GM18511 (cell line): ENCODE measurements at regions not wholly inside any gene's neighbourhood (a gene's known extent, or its start where the extent isn't known, plus 50 kb on each side); places are given as distances from the start of the nearest gene placed in this dataset.
"Not testable (repeated sequence)": the region's sequence is repeated elsewhere in the genome, so short reads cannot be mapped to it uniquely, and the experiment has no call there.

Experiments
- ATAC-seq: cut with Tn5 transposase; IDR thresholded peaks from one replicate; pipeline ENCODE4 v1.9.1; 2021; ENCODE audit warnings: mild to moderate bottlenecking, moderate library complexity; ENCODE audit not compliant: unreplicated experiment

DNA sequence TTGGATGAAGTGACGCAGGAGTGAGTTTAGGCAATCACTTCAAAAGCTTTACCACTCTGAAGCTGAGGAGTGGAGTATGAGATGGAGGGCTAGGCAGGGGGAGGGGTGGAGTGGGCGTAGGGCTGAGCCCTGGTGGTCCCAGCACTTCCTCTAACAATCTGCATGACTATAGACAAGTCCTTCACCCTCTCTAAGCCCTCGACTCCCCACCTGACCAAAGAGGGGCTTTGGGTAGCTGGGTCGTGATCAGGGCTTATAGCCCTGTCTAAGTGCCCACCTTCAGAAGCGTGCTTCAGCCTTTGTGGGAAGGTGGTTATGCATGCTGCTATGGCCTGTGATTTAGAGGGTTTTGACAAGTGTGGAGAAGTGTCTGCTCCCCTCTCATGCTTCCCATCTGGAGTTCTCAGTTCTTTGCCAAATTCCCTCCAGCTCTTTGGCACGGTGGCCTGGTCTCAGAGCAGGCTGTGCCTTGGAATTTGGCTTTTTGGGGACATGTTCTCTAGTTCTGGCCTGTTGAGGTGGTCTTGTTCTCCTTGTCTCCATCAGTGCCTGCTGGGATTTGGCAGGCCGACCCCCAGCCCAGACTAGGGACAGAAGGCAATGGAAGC, 53.0 kb downstream of the ACTBL2 start:
- no peak for ATAC-seq

DNA sequence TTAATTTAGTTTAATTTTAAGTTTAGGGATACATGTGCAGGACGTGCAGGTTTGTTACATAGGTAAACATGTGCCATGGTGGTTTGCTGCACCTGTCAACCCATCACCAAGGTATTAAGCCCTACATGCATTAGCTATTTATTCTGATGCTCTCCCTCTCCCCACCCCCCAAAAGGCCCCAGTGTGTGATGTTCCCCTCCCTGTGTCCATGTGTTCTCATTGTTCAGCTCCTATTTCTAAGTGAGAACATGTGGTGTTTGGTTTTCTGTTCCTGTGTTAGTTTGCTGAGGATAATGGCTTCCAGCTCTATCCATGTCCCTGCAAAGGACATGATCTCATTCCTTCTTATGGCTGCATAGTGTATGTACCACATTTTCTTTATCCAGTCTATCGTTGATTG, 53.6 kb downstream of the ACTBL2 start:
- not testable (repeated sequence) for ATAC-seq

DNA sequence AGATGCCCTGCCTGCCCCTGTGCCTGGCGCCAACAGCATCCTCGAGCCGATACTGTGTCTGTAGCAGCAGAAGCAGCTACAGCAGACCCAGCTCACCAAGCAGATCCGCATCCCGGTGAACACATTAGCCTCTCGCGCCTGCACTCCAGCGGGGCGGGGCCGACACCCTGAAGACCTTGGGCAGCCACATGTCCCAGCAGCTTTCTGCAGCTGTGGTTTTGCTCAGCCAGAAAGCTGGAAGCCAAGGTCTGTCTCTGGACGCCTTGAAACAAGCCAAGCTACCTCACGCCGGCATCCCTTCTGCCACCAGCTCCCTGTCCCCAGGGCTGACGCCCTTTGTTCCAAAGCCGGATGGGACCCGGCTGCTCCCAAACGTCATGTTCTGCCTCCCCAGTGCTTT, 59.6 kb downstream of the ACTBL2 start:
- ATAC-seq, result no peak

DNA sequence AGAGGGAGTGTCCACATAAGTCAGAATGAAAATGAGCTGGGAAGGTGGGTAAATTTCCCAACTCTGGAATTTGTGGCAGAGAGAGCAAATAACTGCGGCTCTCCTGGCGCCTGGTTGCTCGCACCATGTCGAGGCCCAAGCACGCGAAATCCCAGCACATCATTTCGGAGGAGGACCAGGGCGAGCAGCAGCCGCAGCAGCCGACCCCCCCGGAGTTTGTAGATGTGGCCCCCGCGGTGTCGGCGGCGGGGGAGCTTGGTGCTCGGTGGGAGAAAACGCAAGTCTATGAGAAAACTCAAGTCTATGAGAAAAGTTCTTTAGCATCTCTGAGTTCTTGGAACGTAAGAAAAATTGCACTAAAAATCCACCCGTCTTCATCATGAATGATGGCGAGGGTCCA, 60.3 kb downstream of the ACTBL2 start:
- no peak for ATAC-seq

DNA sequence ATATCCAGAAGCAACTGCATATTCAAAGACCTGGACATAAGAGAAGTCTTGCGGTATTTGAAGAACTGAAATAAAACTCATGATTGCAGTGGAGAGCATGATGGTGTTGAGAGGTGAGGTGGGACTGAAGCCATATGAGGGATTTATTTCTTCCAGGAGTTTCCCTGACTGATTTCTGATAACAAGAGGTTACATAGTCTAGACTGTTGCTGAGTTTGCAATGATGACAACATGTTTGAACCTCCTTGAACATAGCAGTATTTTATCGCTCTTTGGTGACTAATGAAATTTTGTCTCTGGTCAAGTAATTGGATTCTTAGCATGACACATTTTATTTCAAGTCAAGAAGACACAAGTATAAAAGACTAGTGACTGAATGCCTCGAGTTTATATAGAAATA, 61.8 kb downstream of the ACTBL2 start:
- ATAC-seq, result no peak

DNA sequence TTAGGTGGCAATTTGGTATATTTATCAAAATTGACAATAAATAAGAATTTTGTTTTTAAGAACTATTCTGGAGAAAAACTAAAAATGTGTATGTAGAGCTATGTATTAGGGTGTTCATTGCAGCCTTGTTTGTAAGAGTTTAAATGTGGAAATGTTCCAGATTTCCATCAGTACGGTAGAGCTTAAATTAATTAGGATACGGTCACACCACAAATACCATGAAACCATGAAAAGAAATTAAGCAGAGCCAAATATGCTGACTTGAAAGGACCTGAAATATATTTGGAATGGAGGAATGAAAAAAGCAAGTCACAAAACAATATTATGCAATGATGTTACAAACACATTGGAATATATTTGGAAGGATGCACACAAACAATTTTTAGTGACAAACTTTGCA, 64.6 kb downstream of the ACTBL2 start:
- no peak for ATAC-seq

DNA sequence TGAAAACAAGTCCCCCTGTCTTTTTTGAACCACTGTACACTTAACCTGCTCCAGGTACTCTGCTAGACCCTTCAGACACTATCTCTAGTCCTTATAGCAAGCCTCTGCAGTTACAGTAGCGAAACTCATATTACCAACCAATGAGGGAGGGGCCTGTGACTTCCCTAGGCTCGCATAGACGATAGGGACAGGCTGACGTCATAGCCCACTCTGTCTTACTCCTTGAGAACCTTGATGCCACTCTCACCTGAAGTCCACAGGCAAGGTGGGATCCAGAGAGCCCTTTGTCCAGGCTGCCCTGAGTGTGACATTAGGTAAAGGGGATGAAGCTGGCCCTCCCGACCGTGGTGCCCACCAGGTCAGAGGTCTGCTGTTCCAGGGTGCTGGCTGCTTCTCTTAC, 65.3 kb downstream of the ACTBL2 start:
- ATAC-seq, result no peak

DNA sequence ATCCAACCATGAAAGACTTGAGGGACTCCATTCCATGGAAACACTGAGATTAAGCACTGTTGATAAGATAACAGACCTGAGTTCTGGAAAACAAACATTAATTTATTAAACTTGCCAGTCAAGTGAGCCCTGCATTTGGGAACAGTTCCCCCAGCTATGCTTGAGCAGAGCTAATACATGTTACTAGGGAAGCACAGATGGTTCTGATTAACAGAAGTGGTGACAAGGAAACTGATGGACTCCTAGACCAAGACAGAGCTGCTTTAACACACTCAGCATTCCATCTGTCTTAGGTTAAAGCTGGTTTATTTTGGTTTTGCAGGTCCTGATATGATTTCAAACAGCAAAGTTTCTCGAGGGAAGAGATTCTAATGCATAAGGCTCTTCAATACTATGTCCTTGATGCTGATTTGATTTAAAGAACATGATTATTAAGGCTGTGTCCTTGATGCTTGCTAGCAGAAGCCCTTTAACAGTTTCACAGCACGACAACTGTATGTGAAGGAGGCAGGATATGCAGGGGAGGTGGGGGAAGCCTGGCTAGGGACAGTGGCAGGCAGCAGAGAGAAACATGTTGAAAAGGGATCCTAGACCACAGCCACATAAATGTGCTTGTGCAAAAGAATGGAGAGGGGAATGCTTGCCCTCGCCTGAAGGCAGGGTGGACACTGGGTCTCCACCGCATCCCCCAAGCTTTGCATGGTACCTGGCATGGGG, 66.2 kb downstream of the ACTBL2 start:
- no peak for ATAC-seq

DNA sequence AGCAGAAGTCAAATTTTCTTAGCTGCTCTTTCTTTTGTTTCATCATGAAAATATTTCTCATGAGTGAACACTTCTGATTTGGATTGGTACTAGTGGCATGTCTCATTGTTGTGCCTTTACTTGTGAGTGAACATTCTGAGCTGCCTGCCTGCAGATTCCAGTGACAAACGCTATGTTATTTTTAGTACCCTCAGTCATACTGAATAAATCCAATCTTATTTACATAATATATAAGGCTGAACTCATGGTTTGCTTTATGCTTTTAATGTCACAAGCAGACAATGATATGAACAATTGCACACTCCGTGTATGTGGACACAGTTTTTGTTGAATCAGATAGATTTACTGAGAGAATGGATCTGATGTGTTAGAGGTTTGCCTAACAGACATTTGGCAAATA, 67.8 kb downstream of the ACTBL2 start:
- no peak for ATAC-seq

DNA sequence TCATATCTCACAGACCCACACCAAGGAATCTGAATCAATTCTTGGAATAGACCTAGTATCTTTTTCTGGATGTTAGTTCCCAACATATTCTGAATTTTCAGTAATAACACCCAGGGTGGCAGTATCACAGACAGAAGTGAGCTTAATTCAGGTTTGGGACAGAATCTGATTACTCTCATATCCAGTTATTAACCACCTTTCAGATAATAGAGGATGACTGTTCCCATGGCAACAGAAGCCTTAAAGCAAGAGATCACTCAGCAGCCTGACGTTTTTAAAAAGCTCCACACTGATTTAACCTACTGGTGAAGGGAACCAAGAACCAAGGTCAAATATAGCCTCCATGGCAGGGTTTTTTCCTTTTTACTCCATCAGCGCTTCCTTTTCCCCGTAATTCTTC, 68.4 kb downstream of the ACTBL2 start:
- no peak for ATAC-seq

DNA sequence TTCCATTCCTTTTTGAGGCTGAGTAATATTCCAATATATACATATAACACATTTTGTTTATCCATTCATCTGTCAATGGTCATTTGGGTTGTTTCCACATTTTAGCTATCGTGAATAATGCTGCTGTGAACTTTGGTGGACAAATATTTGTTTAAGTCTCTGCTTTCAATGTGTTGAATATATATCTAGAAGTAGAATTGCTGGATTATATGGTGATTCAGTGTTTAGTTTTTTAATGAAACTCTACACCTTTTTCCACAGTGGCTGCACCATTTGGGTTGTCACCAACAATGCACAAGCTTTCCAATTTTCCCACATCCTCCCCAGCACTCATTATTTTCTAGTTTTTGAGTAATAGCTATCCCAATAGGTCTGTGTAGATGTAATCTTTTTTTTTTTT, 69.5 kb downstream of the ACTBL2 start:
- no peak for ATAC-seq

DNA sequence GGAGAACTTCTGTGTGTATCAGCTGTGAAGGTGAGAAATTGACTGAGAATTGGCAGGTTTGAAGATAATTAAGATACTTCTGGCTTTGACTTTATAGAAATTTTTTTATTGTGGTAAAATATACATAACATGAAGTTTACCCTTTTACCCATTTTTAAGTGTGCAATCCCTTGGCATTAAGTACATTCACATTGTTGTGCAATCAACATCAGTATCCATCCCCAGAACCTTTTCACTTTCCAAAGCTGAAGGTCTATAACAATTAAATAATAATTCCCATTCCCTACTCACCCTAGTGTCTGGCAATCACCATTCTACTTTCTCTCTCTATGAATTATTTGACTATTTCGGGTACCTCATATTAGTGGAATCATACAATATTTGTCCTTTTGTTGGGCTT, 69.9 kb downstream of the ACTBL2 start:
- no peak for ATAC-seq

DNA sequence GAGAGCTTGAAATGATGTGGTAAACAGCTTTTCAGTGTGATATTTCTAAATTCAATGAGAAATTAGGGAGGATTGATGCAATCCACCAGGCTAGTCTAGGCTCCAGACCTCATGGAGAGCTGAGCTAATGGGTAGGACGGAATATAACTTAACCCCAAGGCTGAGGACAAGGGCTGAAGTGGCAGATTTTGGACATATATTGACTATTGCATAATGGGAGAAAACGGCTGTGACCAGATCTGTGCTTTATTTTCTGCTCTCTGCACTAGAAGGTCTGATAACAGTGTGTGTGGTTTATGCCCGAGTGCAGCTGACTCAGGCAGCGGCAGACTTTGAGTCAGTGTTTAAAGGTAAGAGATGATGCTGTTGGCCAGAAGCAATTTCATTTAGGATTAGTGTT, 70.6 kb downstream of the ACTBL2 start:
- no peak for ATAC-seq

DNA sequence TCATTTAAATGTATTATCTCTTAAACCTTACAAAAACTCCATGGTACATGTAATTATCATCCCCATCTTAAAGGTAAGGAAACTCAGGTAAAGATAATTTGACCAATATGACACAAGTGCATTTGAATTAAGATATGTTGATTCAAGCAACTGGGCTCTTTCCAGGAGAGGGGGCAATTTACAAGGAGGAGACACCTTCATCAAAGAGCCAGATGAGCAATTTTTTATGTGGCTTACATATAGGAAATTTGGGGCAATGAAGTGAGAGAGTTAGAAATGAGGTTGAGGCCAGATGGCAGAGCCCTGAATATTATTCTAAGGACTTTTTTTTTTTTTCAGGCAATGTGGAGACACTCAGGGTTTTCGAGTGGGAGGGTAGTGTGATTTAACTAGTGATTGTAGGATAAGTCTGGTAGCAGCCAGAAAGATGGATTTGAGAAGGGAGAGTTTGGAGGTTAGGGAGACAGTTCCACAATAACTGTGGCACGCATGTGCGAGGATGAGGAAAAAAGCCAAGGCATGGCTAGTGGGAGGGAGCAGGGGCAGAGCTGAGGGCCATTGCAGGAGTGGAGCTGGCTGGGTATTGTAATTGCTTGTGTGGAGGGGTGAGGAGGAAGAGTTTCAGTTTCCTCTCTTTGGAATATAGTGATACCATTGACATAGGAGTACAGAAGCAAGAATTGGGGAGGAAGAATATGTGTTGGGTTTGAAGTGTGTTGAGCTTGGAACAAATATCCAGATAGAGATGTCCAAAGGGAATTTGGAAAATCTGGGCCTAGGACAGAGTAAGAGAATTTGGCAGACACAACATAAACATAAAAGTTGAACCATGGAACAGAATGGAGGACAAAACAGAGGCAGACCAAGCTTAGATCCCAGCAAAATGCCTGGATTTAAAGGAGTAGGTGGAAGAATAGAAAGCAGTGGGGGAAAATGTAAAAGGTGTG, 72.0 kb downstream of the ACTBL2 start:
- no peak for ATAC-seq

DNA sequence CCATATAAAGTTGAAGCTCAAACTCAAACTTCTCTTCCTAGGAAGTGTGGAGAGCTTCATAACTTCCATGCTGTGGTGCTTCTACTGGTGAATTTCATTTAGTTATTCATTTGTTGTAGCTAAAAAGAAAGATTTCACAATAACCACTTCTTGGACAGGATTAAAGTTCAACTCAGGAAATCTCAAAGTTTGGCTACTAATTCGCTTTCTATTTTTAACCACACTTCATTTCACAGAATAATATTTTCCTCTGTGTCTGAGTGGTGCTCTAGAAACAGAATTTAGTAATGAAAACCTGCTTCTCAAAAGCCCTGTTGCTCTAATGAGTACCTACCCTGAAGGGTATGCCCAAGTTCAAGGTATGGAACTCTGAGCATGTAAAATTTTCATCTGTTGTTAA, 73.9 kb downstream of the ACTBL2 start:
- no peak for ATAC-seq

DNA sequence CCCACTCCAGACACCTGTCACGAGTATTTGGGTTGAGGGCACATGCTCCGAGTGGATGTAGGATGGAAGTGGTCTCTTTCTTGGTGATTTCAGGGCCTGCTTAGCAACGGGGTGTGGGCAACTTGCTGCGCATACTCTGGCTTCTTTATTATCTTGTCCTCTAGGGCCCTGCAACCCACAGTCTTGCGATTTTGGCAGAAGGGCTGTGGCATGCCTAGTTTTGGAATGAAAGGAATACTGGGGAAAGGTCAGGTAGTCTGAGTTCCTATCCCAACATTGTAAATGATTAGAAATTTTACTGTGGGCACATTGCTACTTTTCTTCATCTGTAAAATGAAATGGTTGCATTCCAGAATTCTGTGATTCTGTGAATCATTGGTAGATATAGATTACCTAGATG, 74.3 kb downstream of the ACTBL2 start:
- ATAC-seq, result no peak

DNA sequence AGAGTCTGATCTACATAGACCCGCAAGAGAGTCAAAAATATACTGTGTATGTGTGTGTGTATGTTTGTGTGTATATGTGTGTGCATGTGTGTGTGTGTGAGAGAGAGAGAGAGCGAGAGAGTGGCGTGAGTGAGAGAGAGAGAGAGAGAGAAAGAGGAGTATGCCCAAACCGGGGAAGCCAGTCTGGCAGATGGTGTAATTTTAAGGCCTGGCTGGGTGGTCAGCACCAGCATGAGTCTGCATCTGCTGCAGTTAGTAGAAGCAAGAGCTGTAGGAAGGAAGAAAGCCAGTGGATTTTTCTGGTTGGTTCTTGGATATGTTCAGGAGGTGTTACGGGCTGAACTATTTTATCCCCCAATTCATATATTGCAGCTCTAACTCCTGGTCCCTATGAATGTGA, 75.2 kb downstream of the ACTBL2 start:
- no peak for ATAC-seq

DNA sequence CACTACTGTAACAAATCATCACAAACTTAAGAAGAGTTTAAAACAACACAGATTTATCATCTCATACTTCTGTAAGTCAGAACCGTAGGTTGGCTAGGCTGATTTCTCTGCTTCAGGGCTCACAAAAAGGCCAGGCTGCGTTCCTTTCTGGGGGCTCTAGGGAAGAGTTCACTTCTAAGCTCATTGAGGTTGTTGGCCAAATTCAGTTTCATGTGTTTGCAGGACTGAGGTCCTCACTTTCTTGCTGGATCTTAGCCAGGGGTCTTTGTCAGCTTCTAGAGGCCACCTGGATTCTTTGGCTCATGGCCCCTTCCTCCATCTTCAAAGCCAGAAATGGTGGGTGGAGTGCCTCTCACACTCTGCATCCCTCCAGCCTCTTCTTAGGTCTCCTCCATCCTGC, 76.0 kb downstream of the ACTBL2 start:
- no peak for ATAC-seq

DNA sequence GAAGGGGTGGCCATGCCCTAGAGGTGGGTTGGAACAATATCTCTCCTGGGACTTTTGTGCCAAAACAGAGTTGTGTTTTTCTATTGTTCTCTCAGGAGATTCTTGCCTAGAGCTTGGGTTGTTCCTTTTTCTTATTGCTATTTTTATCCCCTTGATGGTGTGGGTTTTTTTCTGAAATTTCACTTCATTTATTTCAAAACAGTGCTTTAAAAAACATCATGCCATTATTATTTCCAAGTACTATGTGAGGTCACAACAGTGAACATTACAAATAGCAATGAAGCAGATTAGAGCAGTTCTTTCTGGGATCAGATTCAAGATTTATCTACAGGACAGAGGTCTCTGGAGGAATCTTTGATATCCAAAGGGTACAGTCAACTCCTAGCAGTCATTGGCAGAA, 76.6 kb downstream of the ACTBL2 start:
- no peak for ATAC-seq

DNA sequence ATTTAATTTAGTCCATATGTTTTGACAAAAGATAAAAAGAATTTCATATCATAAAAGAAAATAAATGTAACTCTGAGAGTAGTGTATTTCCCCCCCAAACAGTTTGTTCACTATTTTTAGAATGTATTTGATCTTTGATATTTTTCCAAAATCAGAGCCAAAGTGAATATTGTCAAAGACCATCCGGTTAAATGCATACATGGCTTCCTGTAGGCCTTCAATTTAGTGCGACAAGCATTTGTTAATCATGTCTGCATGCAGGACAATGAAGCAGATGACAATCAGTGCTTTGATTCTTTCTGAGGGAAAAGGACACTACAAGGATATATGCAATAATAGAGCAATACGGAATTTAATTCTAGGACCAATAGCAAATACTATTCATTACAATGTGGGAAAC, 79.8 kb downstream of the ACTBL2 start:
- no peak for ATAC-seq

DNA sequence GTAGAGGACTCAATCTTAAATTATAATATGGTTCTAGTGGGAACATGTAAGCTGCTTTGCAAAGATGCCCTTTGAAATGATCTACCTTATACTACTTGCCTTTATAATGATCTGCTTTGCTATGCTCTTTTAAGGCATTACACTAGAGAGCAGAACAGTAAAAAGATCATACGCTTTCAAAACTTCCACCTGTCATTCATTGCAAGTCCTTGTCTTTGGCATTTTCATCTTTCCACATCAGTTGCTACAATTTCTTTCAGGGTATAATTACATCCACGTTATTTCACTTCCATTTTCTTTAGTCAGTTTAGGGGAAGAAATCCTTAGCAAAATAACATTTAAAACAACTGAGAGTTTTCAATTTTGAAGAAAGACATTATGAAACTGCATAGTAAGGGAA, 80.3 kb downstream of the ACTBL2 start:
- no peak for ATAC-seq
